ENCODE measurements at regions not wholly inside any gene's neighbourhood (a gene's known extent, or its start where the extent isn't known, plus 50 kb on each side); places are given as distances from the start of the nearest gene placed in this dataset.

- DNase-seq (ENCODE audit: low spot score), result no peak
- H2AFZ ChIP-seq (ENCODE audit: low read length), result no peak overlapping the region
- intact Hi-C loops (cut with micrococcal nuclease; ENCODE audit: unreplicated experiment), result no loop called here
- H3K9me2 ChIP-seq (ENCODE audit: insufficient read depth, low read length), result no peaks in the 10 kb centered on the region
- no peak overlapping the region for H3K4me2 ChIP-seq (ENCODE audit: low read length)
- H3K27ac ChIP-seq (ENCODE audit: low read depth, low read length, poor library complexity, severe bottlenecking), result no peak overlapping the region
- H3K79me2 ChIP-seq (ENCODE audit: insufficient read depth, low read depth, low read length), result no peaks in the 10 kb centered on the region
- CTCF ChIA-PET (ENCODE audit: unreplicated experiment), result no interaction called here
- H3K4me3 ChIP-seq (ENCODE audit: low read depth, low read length, poor library complexity, severe bottlenecking), result no peak overlapping the region
- BruUV-seq (replicated peaks), result no TSS peak
- H3K9me3 ChIP-seq (ENCODE audit: low read length), result 0 out of 2 replicates have a peak, but pooled peaks cover 4% of the 10 kb centered on the region
- TF ChIP-seq CTCF (conservative IDR thresholded peaks at IDR 0.05; ENCODE audit: low read length), result no peak
- no peak for TF ChIP-seq EZH2phosphoT487 (IDR thresholded peaks at IDR 0.05; ENCODE audit: borderline replicate concordance, low read depth, low read length)
- no peaks in the 10 kb centered on the region for H3K36me3 ChIP-seq (ENCODE audit: insufficient read depth, low read length)
- H3K4me1 ChIP-seq (ENCODE audit: insufficient read depth, low read length, poor library complexity, severe bottlenecking), result no peaks in the 10 kb centered on the region
- no peaks in the 10 kb centered on the region for H4K20me1 ChIP-seq (ENCODE audit: insufficient read depth, low read length)
- POLR2A ChIA-PET, result no interaction called here
Measured at GRCh38 chr15:66932634-66933024, 132.8 kb upstream of the SMAD3 start.

- Histone ChIP-seq H3K4me1 (ENCODE audit: insufficient read depth, low read length, poor library complexity, severe bottlenecking) (peaks cover 2% of the 10 kb centered on the region), H3K79me2 (ENCODE audit: insufficient read depth, low read depth, low read length) (no peaks in the 10 kb centered on the region), H3K4me2 (ENCODE audit: low read length) (no peak overlapping the region), H3K9me3 (ENCODE audit: low read length) (0 out of 2 replicates have a peak, but pooled peaks cover 14% of the 10 kb centered on the region), H3K27ac (ENCODE audit: low read depth, low read length, poor library complexity, severe bottlenecking) (no peak overlapping the region), H4K20me1 (ENCODE audit: insufficient read depth, low read length) (no peaks in the 10 kb centered on the region), H3K36me3 (ENCODE audit: insufficient read depth, low read length) (no peaks in the 10 kb centered on the region), H2AFZ (ENCODE audit: low read length) (no peak overlapping the region), H3K9me2 (ENCODE audit: insufficient read depth, low read length) (no peaks in the 10 kb centered on the region), H3K4me3 (ENCODE audit: low read depth, low read length, poor library complexity, severe bottlenecking) (no peak overlapping the region)
- intact Hi-C loops (cut with micrococcal nuclease; ENCODE audit: unreplicated experiment), result no loop called here
- DNase-seq (ENCODE audit: low spot score), result no peak
- TF ChIP-seq CTCF (conservative IDR thresholded peaks at IDR 0.05; ENCODE audit: low read length), result no peak
- TF ChIP-seq EZH2phosphoT487 (IDR thresholded peaks at IDR 0.05; ENCODE audit: borderline replicate concordance, low read depth, low read length), result no peak
- POLR2A ChIA-PET, result no interaction called here
- CTCF ChIA-PET (ENCODE audit: unreplicated experiment), result no interaction called here
- BruUV-seq (replicated peaks), result no TSS peak
Measured at GRCh38 chr15:66933932-66934867, 131.2 kb upstream of the SMAD3 start.

- Histone ChIP-seq H3K4me3 (ENCODE audit: low read depth, low read length, poor library complexity, severe bottlenecking) (no peak overlapping the region), H3K9me2 (ENCODE audit: insufficient read depth, low read length) (no peaks in the 10 kb centered on the region), H3K27ac (ENCODE audit: low read depth, low read length, poor library complexity, severe bottlenecking) (no peak overlapping the region), H3K79me2 (ENCODE audit: insufficient read depth, low read depth, low read length) (no peaks in the 10 kb centered on the region), H2AFZ (ENCODE audit: low read length) (no peak overlapping the region), H3K4me2 (ENCODE audit: low read length) (no peak overlapping the region), H3K4me1 (ENCODE audit: insufficient read depth, low read length, poor library complexity, severe bottlenecking) (peaks cover 10% of the 10 kb centered on the region), H3K9me3 (ENCODE audit: low read length) (0 out of 2 replicates have a peak, but pooled peaks cover 14% of the 10 kb centered on the region), H4K20me1 (ENCODE audit: insufficient read depth, low read length) (no peaks in the 10 kb centered on the region), H3K36me3 (ENCODE audit: insufficient read depth, low read length) (no peaks in the 10 kb centered on the region)
- ChIA-PET POLR2A (no interaction called here), CTCF (ENCODE audit: unreplicated experiment) (no interaction called here)
- DNase-seq (ENCODE audit: low spot score), result no peak
- TF ChIP-seq CTCF (conservative IDR thresholded peaks at IDR 0.05; ENCODE audit: low read length) (no peak), EZH2phosphoT487 (IDR thresholded peaks at IDR 0.05; ENCODE audit: borderline replicate concordance, low read depth, low read length) (no peak)
- no TSS peak for BruUV-seq (replicated peaks)
- intact Hi-C loops (cut with micrococcal nuclease; ENCODE audit: unreplicated experiment), result no loop called here
Measured at GRCh38 chr15:66934868-66935520, 130.4 kb upstream of the SMAD3 start.

Data from OCI-LY7 (cell line).